Caki2 (cell line): ENCODE measurements at regions not wholly inside any gene's neighbourhood (a gene's known extent, or its start where the extent isn't known, plus 50 kb on each side); places are given as distances from the start of the nearest gene placed in this dataset.

ENCODE experiments used
- DNase-seq: peaks from one replicate; pipeline ENCODE4 v3.0.0-alpha.2; 2015; ENCODE audit warnings: low read depth
- in situ Hi-C: cut with HindIII; loops from 2 replicates; pipeline ENCODE4 v1.10.0; 2016; ENCODE audit warnings: low sequenced_read_pairs, low pct_unique_long_range_greater_than_20kb, mixed read lengths

- in situ Hi-C loops: no loop called here
- no peak for DNase-seq
Observed at GRCh38 chr7:41336455-41336952, 366.4 kb downstream of the INHBA start.

- in situ Hi-C loops: no loop called here
- no peak for DNase-seq
Observed at GRCh38 chr7:41334071-41334862, 368.6 kb downstream of the INHBA start.

- no peak for DNase-seq
- in situ Hi-C loops: no loop called here
Observed at GRCh38 chr7:41333511-41333910, 369.4 kb downstream of the INHBA start.

GRCh38 chr7:41331194-41331593 is 371.7 kb downstream of the INHBA start:
- DNase-seq: no peak
- in situ Hi-C loops: no loop called here

GRCh38 chr7:41328544-41328943 is 374.3 kb downstream of the INHBA start:
- in situ Hi-C loops: no loop called here
- DNase-seq: no peak

GRCh38 chr7:41328131-41328530 is 374.8 kb downstream of the INHBA start:
- DNase-seq: no peak
- in situ Hi-C loops: no loop called here

- DNase-seq: no peak
- in situ Hi-C loops: no loop called here
Observed at GRCh38 chr7:41326616-41327015, 376.3 kb downstream of the INHBA start.

GRCh38 chr7:41323806-41324205 is 379.1 kb downstream of the INHBA start:
- DNase-seq: no peak
- in situ Hi-C loops: no loop called here

- in situ Hi-C loops: no loop called here
- DNase-seq: no peak
Observed at GRCh38 chr7:41319581-41319980, 383.3 kb downstream of the INHBA start.

GRCh38 chr7:41316410-41316809 is 386.5 kb downstream of the INHBA start:
- in situ Hi-C loops: no loop called here

GRCh38 chr7:41315764-41316163 is 387.1 kb downstream of the INHBA start:
- in situ Hi-C loops: no loop called here
- no peak for DNase-seq

More at GRCh38 chr7:41316410-41316809, 386.5 kb downstream of the INHBA start:
- no peak for DNase-seq

GRCh38 chr7:41313171-41313570 is 389.7 kb downstream of the INHBA start:
- no peak for DNase-seq
- in situ Hi-C loops: no loop called here

- in situ Hi-C loops: no loop called here
- no peak for DNase-seq
Observed at GRCh38 chr7:41312235-41312634, 390.7 kb downstream of the INHBA start.

GRCh38 chr7:41311301-41311700 is 391.6 kb downstream of the INHBA start:
- DNase-seq: no peak
- in situ Hi-C loops: no loop called here

GRCh38 chr7:41306486-41306885 is 396.4 kb downstream of the INHBA start:
- no peak for DNase-seq
- in situ Hi-C loops: no loop called here

GRCh38 chr7:41305001-41305400 is 397.9 kb downstream of the INHBA start:
- in situ Hi-C loops: no loop called here
- no peak for DNase-seq

- in situ Hi-C loops: no loop called here
- DNase-seq: no peak
Observed at GRCh38 chr7:41303709-41304108, 399.2 kb downstream of the INHBA start.

- in situ Hi-C loops: no loop called here
- peak; percentile 35 for DNase-seq
Observed at GRCh38 chr7:41298409-41298808, 404.5 kb downstream of the INHBA start.

- no peak for DNase-seq
- in situ Hi-C loops: no loop called here
Observed at GRCh38 chr7:41297166-41297565, 405.7 kb downstream of the INHBA start.

- DNase-seq: no peak
- in situ Hi-C loops: no loop called here
Observed at GRCh38 chr7:41295455-41295815, 407.5 kb downstream of the INHBA start.
